ENCODE measurements at regions not wholly inside any gene's neighbourhood (a gene's known extent, or its start where the extent isn't known, plus 50 kb on each side); places are given as distances from the start of the nearest gene placed in this dataset.

- Histone ChIP-seq H4K20me1 (ENCODE audit: control insufficient read depth, insufficient read depth) (no peaks in the 10 kb centered on the region), H2AFZ (ENCODE audit: control insufficient read depth, low read depth, low read length) (no peak overlapping the region), H3K9me3 (replicated peaks; ENCODE audit: control insufficient read depth, insufficient read depth, low read length) (no peaks in the 10 kb centered on the region), H3K4me2 (ENCODE audit: control insufficient read depth, insufficient read depth) (no peak overlapping the region), H3K9ac (ENCODE audit: control insufficient read depth, insufficient read depth, low read length) (no peak overlapping the region), H3K27me3 (replicated peaks in 1 of 2; ENCODE audit: control insufficient read depth in 2 of 2, insufficient read depth in 2 of 2, low read length in 1 of 2) (no peaks in the 10 kb centered on the region; a peak in 1 of 4 replicates), H3K79me2 (ENCODE audit: control insufficient read depth, insufficient read depth, low read length) (no peaks in the 10 kb centered on the region), H3K4me3 (no peak overlapping the region), H3K4me1 (ENCODE audit: control insufficient read depth, insufficient read depth, low read length) (no peaks in the 10 kb centered on the region), H3K27ac (ENCODE audit: control insufficient read depth, insufficient read depth) (no peak overlapping the region), H3K36me3 (ENCODE audit: control insufficient read depth in 2 of 2, insufficient read depth in 2 of 2, low read length in 1 of 2) (no peaks in the 10 kb centered on the region)
- in situ Hi-C loops (cut with MboI) (no loop called here), intact Hi-C loops (cut with micrococcal nuclease; ENCODE audit: unreplicated experiment) (no loop called here)
- ChIA-PET CTCF (interaction anchor here (1.6 kb wide), 1 partner anchor 48 kb away, joined by 4 read pairs; no protein-coding TSS in a partner anchor), POLR2A (no interaction called here), RAD21 (ENCODE audit: unreplicated experiment) (no interaction called here), SMC1A (ENCODE audit: uncharacterized antibody, unreplicated experiment) (no interaction called here)
- TF ChIP-seq, protein P1, sequence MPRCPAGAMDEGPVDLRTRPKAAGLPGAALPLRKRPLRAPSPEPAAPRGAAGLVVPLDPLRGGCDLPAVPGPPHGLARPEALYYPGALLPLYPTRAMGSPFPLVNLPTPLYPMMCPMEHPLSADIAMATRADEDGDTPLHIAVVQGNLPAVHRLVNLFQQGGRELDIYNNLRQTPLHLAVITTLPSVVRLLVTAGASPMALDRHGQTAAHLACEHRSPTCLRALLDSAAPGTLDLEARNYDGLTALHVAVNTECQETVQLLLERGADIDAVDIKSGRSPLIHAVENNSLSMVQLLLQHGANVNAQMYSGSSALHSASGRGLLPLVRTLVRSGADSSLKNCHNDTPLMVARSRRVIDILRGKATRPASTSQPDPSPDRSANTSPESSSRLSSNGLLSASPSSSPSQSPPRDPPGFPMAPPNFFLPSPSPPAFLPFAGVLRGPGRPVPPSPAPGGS (IDR thresholded peaks at IDR 0.05; ENCODE audit: borderline replicate concordance, insufficient read depth, low read depth, low read length, poor library complexity, severe bottlenecking), result no peak
- TF ChIP-seq ZNF274 (IDR thresholded peaks at IDR 0.05; ENCODE audit: insufficient read depth, insufficient read length), result no peak
- TF ChIP-seq, protein P2, sequence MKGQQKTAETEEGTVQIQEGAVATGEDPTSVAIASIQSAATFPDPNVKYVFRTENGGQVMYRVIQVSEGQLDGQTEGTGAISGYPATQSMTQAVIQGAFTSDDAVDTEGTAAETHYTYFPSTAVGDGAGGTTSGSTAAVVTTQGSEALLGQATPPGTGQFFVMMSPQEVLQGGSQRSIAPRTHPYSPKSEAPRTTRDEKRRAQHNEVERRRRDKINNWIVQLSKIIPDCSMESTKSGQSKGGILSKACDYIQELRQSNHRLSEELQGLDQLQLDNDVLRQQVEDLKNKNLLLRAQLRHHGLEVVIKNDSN (IDR thresholded peaks at IDR 0.05; ENCODE audit: borderline replicate concordance, extremely low read length, insufficient read depth, low read depth, low read length), result no peak
- no peak for TF ChIP-seq TCF12 (IDR thresholded peaks at IDR 0.05; ENCODE audit: low read depth, low read length)
- no peak for TF ChIP-seq RAD21 (IDR thresholded peaks at IDR 0.05; ENCODE audit: insufficient read depth, low read depth, low read length)
- no peak for TF ChIP-seq BCL11A (IDR thresholded peaks at IDR 0.05; ENCODE audit: low read depth, low read length)
- FAIRE-seq (no peak), DNase-seq (ENCODE audit: low read depth, low spot score) (no peak), ATAC-seq (no peak)
- 12% methylated on average over 5 of the region's 5 CpGs for WGBS (ENCODE audit: insufficient coverage, insufficient replicate concordance, low lambda C conversion rate, missing lambda C conversion rate)
- BruUV-seq (replicated peaks), result no TSS peak
Observed at GRCh38 chr20:10741060-10741459, 67.3 kb upstream of the JAG1 start.

All from GM12878 (cell line).